ENCODE measurements at regions not wholly inside any gene's neighbourhood (a gene's known extent, or its start where the extent isn't known, plus 50 kb on each side); places are given as distances from the start of the nearest gene placed in this dataset.
A peak's percentile ranks its signal among the peaks of the same experiment; 100 is the strongest.

GRCh38 chr2:217398860-217399259, 539.0 kb upstream of the TNP1 start:
- no peaks in the 10 kb centered on the region for H3K36me3 Mint-ChIP-seq (ENCODE audit: low read depth)
- peaks cover 25% of the 10 kb centered on the region for H3K4me1 Mint-ChIP-seq
- H3K27ac Mint-ChIP-seq, result peak overlapping the region; percentile 46
- no peaks in the 10 kb centered on the region for H3K9me3 Mint-ChIP-seq
- no peak for DNase-seq
- no peak for ATAC-seq
- no peaks in the 10 kb centered on the region for H3K27me3 Mint-ChIP-seq
- H3K4me3 Mint-ChIP-seq, result peak overlapping the region; percentile 37

- H3K27ac Mint-ChIP-seq, result no peak overlapping the region
- H3K4me3 Mint-ChIP-seq, result no peak overlapping the region
- H3K27me3 Mint-ChIP-seq, result no peaks in the 10 kb centered on the region
- peaks cover 1% of the 10 kb centered on the region for H3K9me3 Mint-ChIP-seq
- ATAC-seq (no peak), DNase-seq (no peak)
- no peaks in the 10 kb centered on the region for H3K36me3 Mint-ChIP-seq (ENCODE audit: low read depth)
- H3K4me1 Mint-ChIP-seq, result peaks cover 25% of the 10 kb centered on the region
Observed at GRCh38 chr2:217398101-217398500, 538.2 kb upstream of the TNP1 start.

GRCh38 chr2:217396586-217396985, 536.7 kb upstream of the TNP1 start:
- H3K4me1 Mint-ChIP-seq, result peaks cover 16% of the 10 kb centered on the region
- no peaks in the 10 kb centered on the region for H3K27me3 Mint-ChIP-seq
- H3K9me3 Mint-ChIP-seq, result peaks cover 8% of the 10 kb centered on the region
- no peak for DNase-seq
- no peak overlapping the region for H3K4me3 Mint-ChIP-seq
- H3K27ac Mint-ChIP-seq, result no peak overlapping the region
- no peak for ATAC-seq
- peaks cover 3% of the 10 kb centered on the region for H3K36me3 Mint-ChIP-seq (ENCODE audit: low read depth)

GRCh38 chr2:217396165-217396564, 536.3 kb upstream of the TNP1 start:
- no peak overlapping the region for H3K27ac Mint-ChIP-seq
- peaks cover 6% of the 10 kb centered on the region for H3K36me3 Mint-ChIP-seq (ENCODE audit: low read depth)
- H3K4me1 Mint-ChIP-seq, result peaks cover 16% of the 10 kb centered on the region
- peaks cover 11% of the 10 kb centered on the region for H3K9me3 Mint-ChIP-seq
- H3K4me3 Mint-ChIP-seq, result no peak overlapping the region
- no peaks in the 10 kb centered on the region for H3K27me3 Mint-ChIP-seq
- DNase-seq (no peak), ATAC-seq (no peak)

GRCh38 chr2:217394510-217395351, 534.9 kb upstream of the TNP1 start:
- no peak for DNase-seq
- Mint-ChIP-seq H3K4me3 (no peak overlapping the region), H3K36me3 (ENCODE audit: low read depth) (peaks cover 10% of the 10 kb centered on the region), H3K9me3 (peaks cover 16% of the 10 kb centered on the region), H3K27ac (no peak overlapping the region), H3K4me1 (peaks cover 11% of the 10 kb centered on the region), H3K27me3 (no peaks in the 10 kb centered on the region)
- ATAC-seq, result no peak

GRCh38 chr2:217393585-217394032, 533.7 kb upstream of the TNP1 start:
- Mint-ChIP-seq H3K27me3 (no peaks in the 10 kb centered on the region), H3K27ac (no peak overlapping the region), H3K4me1 (peaks cover 5% of the 10 kb centered on the region), H3K36me3 (ENCODE audit: low read depth) (peaks cover 10% of the 10 kb centered on the region), H3K9me3 (peaks cover 16% of the 10 kb centered on the region), H3K4me3 (no peak overlapping the region)
- DNase-seq, result no peak
- no peak for ATAC-seq

- H3K27ac Mint-ChIP-seq, result no peak overlapping the region
- ATAC-seq, result no peak
- no peak for DNase-seq
- H3K4me3 Mint-ChIP-seq, result no peak overlapping the region
- H3K36me3 Mint-ChIP-seq (ENCODE audit: low read depth), result peaks cover 10% of the 10 kb centered on the region
- H3K9me3 Mint-ChIP-seq, result peaks cover 16% of the 10 kb centered on the region
- H3K4me1 Mint-ChIP-seq, result peaks cover 1% of the 10 kb centered on the region
- H3K27me3 Mint-ChIP-seq, result no peaks in the 10 kb centered on the region
Observed at GRCh38 chr2:217392930-217393584, 533.2 kb upstream of the TNP1 start.

GRCh38 chr2:217387776-217388387, 528.0 kb upstream of the TNP1 start:
- Mint-ChIP-seq H3K36me3 (ENCODE audit: low read depth) (peaks cover 10% of the 10 kb centered on the region), H3K4me3 (no peak overlapping the region), H3K9me3 (peaks cover 12% of the 10 kb centered on the region), H3K27me3 (peaks cover 2% of the 10 kb centered on the region), H3K27ac (no peak overlapping the region), H3K4me1 (peaks cover 9% of the 10 kb centered on the region)
- no peak for DNase-seq
- no peak for ATAC-seq

- peaks cover 4% of the 10 kb centered on the region for H3K9me3 Mint-ChIP-seq
- H3K36me3 Mint-ChIP-seq (ENCODE audit: low read depth), result peaks cover 3% of the 10 kb centered on the region
- ATAC-seq (no peak), DNase-seq (no peak)
- H3K27ac Mint-ChIP-seq, result no peak overlapping the region
- peaks cover 9% of the 10 kb centered on the region for H3K4me1 Mint-ChIP-seq
- no peak overlapping the region for H3K4me3 Mint-ChIP-seq
- peaks cover 2% of the 10 kb centered on the region for H3K27me3 Mint-ChIP-seq
Observed at GRCh38 chr2:217386041-217386440, 526.2 kb upstream of the TNP1 start.

- Mint-ChIP-seq H3K27ac (no peak overlapping the region), H3K27me3 (peaks cover 2% of the 10 kb centered on the region), H3K36me3 (ENCODE audit: low read depth) (no peaks in the 10 kb centered on the region), H3K4me1 (peaks cover 9% of the 10 kb centered on the region), H3K4me3 (no peak overlapping the region), H3K9me3 (no peaks in the 10 kb centered on the region)
- no peak for DNase-seq
- ATAC-seq, result no peak
Observed at GRCh38 chr2:217383620-217384019, 523.8 kb upstream of the TNP1 start.

- no peaks in the 10 kb centered on the region for H3K9me3 Mint-ChIP-seq
- peaks cover 1% of the 10 kb centered on the region for H3K27me3 Mint-ChIP-seq
- no peaks in the 10 kb centered on the region for H3K36me3 Mint-ChIP-seq (ENCODE audit: low read depth)
- no peak overlapping the region for H3K4me3 Mint-ChIP-seq
- peaks cover 5% of the 10 kb centered on the region for H3K4me1 Mint-ChIP-seq
- DNase-seq (no peak), ATAC-seq (peak; percentile 72)
- H3K27ac Mint-ChIP-seq, result no peak overlapping the region
Observed at GRCh38 chr2:217382794-217383193, 522.9 kb upstream of the TNP1 start.

- H3K4me3 Mint-ChIP-seq, result no peak overlapping the region
- no peaks in the 10 kb centered on the region for H3K9me3 Mint-ChIP-seq
- DNase-seq, result no peak
- H3K4me1 Mint-ChIP-seq, result no peaks in the 10 kb centered on the region
- no peak overlapping the region for H3K27ac Mint-ChIP-seq
- H3K27me3 Mint-ChIP-seq, result peaks cover 4% of the 10 kb centered on the region
- H3K36me3 Mint-ChIP-seq (ENCODE audit: low read depth), result no peaks in the 10 kb centered on the region
- ATAC-seq, result no peak
Observed at GRCh38 chr2:217379807-217380206, 519.9 kb upstream of the TNP1 start.

GRCh38 chr2:217372794-217373193, 512.9 kb upstream of the TNP1 start:
- peaks cover 6% of the 10 kb centered on the region for H3K27me3 Mint-ChIP-seq
- no peak overlapping the region for H3K27ac Mint-ChIP-seq
- H3K4me1 Mint-ChIP-seq, result peaks cover 5% of the 10 kb centered on the region
- no peaks in the 10 kb centered on the region for H3K36me3 Mint-ChIP-seq (ENCODE audit: low read depth)
- H3K4me3 Mint-ChIP-seq, result no peak overlapping the region
- no peaks in the 10 kb centered on the region for H3K9me3 Mint-ChIP-seq
- ATAC-seq, result no peak
- DNase-seq, result no peak

GRCh38 chr2:217371781-217372213, 511.9 kb upstream of the TNP1 start:
- peaks cover 5% of the 10 kb centered on the region for H3K4me1 Mint-ChIP-seq
- DNase-seq (no peak), ATAC-seq (no peak)
- H3K27ac Mint-ChIP-seq, result no peak overlapping the region
- H3K27me3 Mint-ChIP-seq, result peaks cover 6% of the 10 kb centered on the region
- H3K4me3 Mint-ChIP-seq, result no peak overlapping the region
- no peaks in the 10 kb centered on the region for H3K9me3 Mint-ChIP-seq
- H3K36me3 Mint-ChIP-seq (ENCODE audit: low read depth), result no peaks in the 10 kb centered on the region

GRCh38 chr2:217370391-217370790, 510.5 kb upstream of the TNP1 start:
- Mint-ChIP-seq H3K4me1 (peaks cover 5% of the 10 kb centered on the region), H3K9me3 (no peaks in the 10 kb centered on the region), H3K27me3 (peaks cover 2% of the 10 kb centered on the region), H3K27ac (no peak overlapping the region), H3K4me3 (no peak overlapping the region), H3K36me3 (ENCODE audit: low read depth) (no peaks in the 10 kb centered on the region)
- peak; percentile 6 for DNase-seq
- ATAC-seq, result peak; percentile 93
